ENCODE measurements at regions not wholly inside any gene's neighbourhood (a gene's known extent, or its start where the extent isn't known, plus 50 kb on each side); places are given as distances from the start of the nearest gene placed in this dataset.

GRCh38 chr2:41926614-41927580 is 120.9 kb upstream of the PKDCC start:
- no peak for DNase-seq (ENCODE audit: low read depth)
- TF ChIP-seq CTCF (IDR thresholded peaks at IDR 0.05; ENCODE audit: control insufficient read depth, insufficient read depth, low read depth, low read length, missing control alignments) = no peak

GRCh38 chr2:41927581-41928264 is 120.1 kb upstream of the PKDCC start:
- no peak for TF ChIP-seq CTCF (IDR thresholded peaks at IDR 0.05; ENCODE audit: control insufficient read depth, insufficient read depth, low read depth, low read length, missing control alignments)
- H3K4me3 ChIP-seq (ENCODE audit: control insufficient read depth, low read depth, low read length) = no peak overlapping the region
- no peak for DNase-seq (ENCODE audit: low read depth)

More at GRCh38 chr2:41926614-41927580, 120.9 kb upstream of the PKDCC start:
- no peak overlapping the region for H3K4me3 ChIP-seq (ENCODE audit: control insufficient read depth, low read depth, low read length)

GRCh38 chr2:41928526-41928925 is 119.3 kb upstream of the PKDCC start:
- DNase-seq (ENCODE audit: low read depth) = peak; percentile 55
- TF ChIP-seq CTCF (IDR thresholded peaks at IDR 0.05; ENCODE audit: control insufficient read depth, insufficient read depth, low read depth, low read length, missing control alignments) = no peak
- no peak overlapping the region for H3K4me3 ChIP-seq (ENCODE audit: control insufficient read depth, low read depth, low read length)

- no peak for TF ChIP-seq CTCF (IDR thresholded peaks at IDR 0.05; ENCODE audit: control insufficient read depth, insufficient read depth, low read depth, low read length, missing control alignments)
- peak; percentile 64 for DNase-seq (ENCODE audit: low read depth)
- no peak overlapping the region for H3K4me3 ChIP-seq (ENCODE audit: control insufficient read depth, low read depth, low read length)
These were observed 116.8 kb upstream of the PKDCC start for GRCh38 chr2:41930807-41931566.

- DNase-seq (ENCODE audit: low read depth) = no peak
- no peak overlapping the region for H3K4me3 ChIP-seq (ENCODE audit: control insufficient read depth, low read depth, low read length)
- no peak for TF ChIP-seq CTCF (IDR thresholded peaks at IDR 0.05; ENCODE audit: control insufficient read depth, insufficient read depth, low read depth, low read length, missing control alignments)
These were observed 115.4 kb upstream of the PKDCC start for GRCh38 chr2:41932241-41933045.
